ENCODE measurements at regions not wholly inside any gene's neighbourhood (a gene's known extent, or its start where the extent isn't known, plus 50 kb on each side); places are given as distances from the start of the nearest gene placed in this dataset.
"Not testable (repeated sequence)": the region's sequence is repeated elsewhere in the genome, so short reads cannot be mapped to it uniquely, and the experiment has no call there.

GRCh38 chr3:191518861-191519260, 57.9 kb downstream of the PYDC2 start:
- no peak for DNase-seq

GRCh38 chr3:191521055-191521454, 60.1 kb downstream of the PYDC2 start:
- DNase-seq: no peak

GRCh38 chr3:191523148-191523547, 62.2 kb downstream of the PYDC2 start:
- peak; percentile 89 for DNase-seq

GRCh38 chr3:191528589-191528988, 67.6 kb downstream of the PYDC2 start:
- no peak for DNase-seq

- DNase-seq: no peak
These were observed 69.0 kb downstream of the PYDC2 start for GRCh38 chr3:191529992-191530391.

GRCh38 chr3:191531434-191531972, 70.5 kb downstream of the PYDC2 start:
- no peak for DNase-seq

- DNase-seq: no peak
These were observed 82.1 kb downstream of the PYDC2 start for GRCh38 chr3:191543018-191543417.

GRCh38 chr3:191543897-191544296, 82.9 kb downstream of the PYDC2 start:
- no peak for DNase-seq

- DNase-seq: no peak
These were observed 88.4 kb downstream of the PYDC2 start for GRCh38 chr3:191549357-191549756.

GRCh38 chr3:191555037-191555436, 94.1 kb downstream of the PYDC2 start:
- no peak for DNase-seq

GRCh38 chr3:191557322-191557721, 96.4 kb downstream of the PYDC2 start:
- DNase-seq: no peak

GRCh38 chr3:191563722-191564121, 102.8 kb downstream of the PYDC2 start:
- DNase-seq: no peak

- no peak for DNase-seq
These were observed 105.5 kb downstream of the PYDC2 start for GRCh38 chr3:191566469-191566868.

- no peak for DNase-seq
These were observed 107.2 kb downstream of the PYDC2 start for GRCh38 chr3:191568206-191568605.

- no peak for DNase-seq
These were observed 131.1 kb downstream of the PYDC2 start for GRCh38 chr3:191592105-191592504.

- no peak for DNase-seq
These were observed 132.5 kb downstream of the PYDC2 start for GRCh38 chr3:191593486-191593885.

GRCh38 chr3:191615511-191615910, 154.5 kb downstream of the PYDC2 start:
- not testable (repeated sequence) for DNase-seq

GRCh38 chr3:191624299-191624698, 163.3 kb downstream of the PYDC2 start:
- DNase-seq: no peak

- no peak for DNase-seq
These were observed 166.1 kb downstream of the PYDC2 start for GRCh38 chr3:191627064-191627463.

- DNase-seq: no peak
These were observed 167.6 kb downstream of the PYDC2 start for GRCh38 chr3:191628571-191628970.

GRCh38 chr3:191631496-191631895, 170.5 kb downstream of the PYDC2 start:
- no peak for DNase-seq

- no peak for DNase-seq
These were observed 173.9 kb downstream of the PYDC2 start for GRCh38 chr3:191634902-191635301.

GRCh38 chr3:191637611-191638010, 176.6 kb downstream of the PYDC2 start:
- DNase-seq: no peak

- DNase-seq: no peak
These were observed 180.8 kb downstream of the PYDC2 start for GRCh38 chr3:191641789-191642188.

GRCh38 chr3:191644291-191644690, 183.3 kb downstream of the PYDC2 start:
- no peak for DNase-seq

- DNase-seq: no peak
These were observed 185.3 kb downstream of the PYDC2 start for GRCh38 chr3:191646242-191646641.
